EH (cell line): ENCODE measurements at regions not wholly inside any gene's neighbourhood (a gene's known extent, or its start where the extent isn't known, plus 50 kb on each side); places are given as distances from the start of the nearest gene placed in this dataset.
"Not testable (repeated sequence)": the region's sequence is repeated elsewhere in the genome, so short reads cannot be mapped to it uniquely, and the experiment has no call there.

Source experiments
- DNase-seq: peaks from one replicate; pipeline ENCODE4 v3.0.0-alpha.2; 2015; ENCODE audit warnings: low read depth

DNA sequence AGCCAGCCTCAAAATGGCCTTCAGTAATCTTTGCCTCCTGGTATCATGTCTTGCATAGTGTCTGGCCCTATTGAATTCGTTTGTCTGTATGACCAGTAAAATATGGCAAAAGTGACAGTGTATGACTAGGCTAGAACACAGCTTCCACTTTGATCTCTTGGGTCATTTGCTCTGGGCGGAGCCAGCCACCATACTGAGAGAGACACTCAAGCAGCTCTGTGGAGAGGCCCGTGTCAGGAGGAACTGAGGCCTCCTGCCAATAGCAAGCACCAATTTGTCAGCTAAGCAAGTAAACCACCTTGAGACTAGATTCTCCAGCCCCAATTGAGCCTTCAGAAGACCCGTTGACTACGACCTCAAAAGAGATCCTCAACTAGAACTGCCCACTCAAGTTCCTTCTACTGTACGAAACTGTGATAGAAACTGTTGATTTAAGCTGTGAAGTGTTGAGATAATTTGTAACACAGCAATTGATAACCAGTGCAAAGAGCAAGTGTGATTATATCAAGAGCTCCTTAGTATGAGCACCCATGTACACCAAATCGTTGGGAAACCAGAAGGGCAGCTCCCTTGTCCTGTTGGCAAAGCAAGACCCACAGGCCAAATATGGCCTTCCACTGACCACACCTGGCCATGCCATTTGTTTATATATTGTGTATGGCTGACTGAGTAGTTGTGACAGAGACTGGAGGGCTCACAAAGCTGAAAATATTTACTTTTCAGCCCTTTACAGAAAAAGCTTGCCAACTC is 52.7 kb upstream of the SERBP1 start:
- DNase-seq = no peak

DNA sequence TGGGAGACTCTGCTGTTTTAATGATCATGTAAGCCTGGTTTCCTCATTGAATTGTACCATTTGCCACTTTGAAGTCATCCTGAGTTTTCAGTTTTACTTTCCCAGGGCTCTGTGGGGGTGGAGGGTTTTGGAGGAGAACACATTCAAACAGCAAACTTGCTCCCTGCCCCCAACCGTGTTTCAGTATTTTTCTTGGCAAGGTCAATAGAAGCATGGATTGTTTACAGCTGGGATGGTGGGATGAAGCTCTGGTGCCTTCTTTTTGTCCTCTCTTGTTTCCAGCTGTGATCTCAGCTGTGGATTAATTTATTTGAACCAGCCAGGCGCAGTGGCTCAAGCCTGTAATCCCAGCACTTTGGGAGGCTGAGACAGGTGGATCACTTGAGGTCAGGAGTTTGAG is 54.3 kb upstream of the SERBP1 start:
- no peak for DNase-seq

- peak; percentile 42 for DNase-seq
These were observed 55.0 kb upstream of the SERBP1 start for GRCh38 chr1:67485046-67485811.

GRCh38 chr1:67489643-67490042 is 59.4 kb upstream of the SERBP1 start:
- DNase-seq = no peak

DNA sequence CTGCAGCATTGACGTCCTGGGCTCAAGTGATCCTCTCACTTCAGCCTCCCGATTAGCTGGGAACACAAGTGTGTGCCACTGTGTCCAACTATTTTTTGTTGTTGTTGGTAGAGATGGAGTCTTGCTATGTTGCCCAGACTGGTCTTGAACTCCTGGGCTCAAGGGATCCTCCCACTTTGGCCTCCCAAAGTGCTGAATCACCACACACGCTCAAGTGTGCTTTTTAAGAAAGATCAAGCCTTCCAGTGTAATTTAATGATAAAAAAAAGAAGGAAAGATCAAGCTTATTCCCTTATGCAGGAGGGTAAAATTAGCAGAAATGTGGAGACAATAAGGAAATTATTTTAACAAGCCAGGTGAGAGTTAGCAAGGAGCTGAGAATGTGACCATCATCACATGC is 61.1 kb upstream of the SERBP1 start:
- DNase-seq = no peak

DNA sequence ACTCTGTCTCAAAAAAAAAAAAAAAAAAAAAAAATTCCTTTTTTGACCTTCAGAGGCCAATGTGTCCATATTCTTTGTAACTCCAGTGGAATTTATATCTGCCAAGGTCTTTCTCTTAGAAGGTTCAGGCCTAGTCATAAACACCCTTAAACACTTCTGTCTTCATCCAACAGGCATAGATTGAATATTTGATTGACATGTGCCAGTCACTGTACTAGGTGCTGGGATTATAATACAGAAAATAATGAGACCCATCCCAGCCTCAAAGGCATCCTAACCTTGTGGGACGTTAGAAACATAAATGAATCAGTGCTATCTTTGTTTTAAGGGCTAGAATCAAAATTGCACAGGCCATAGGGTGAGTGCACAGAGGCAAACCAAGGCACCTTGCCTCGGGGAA is 62.9 kb upstream of the SERBP1 start:
- DNase-seq = no peak

DNA sequence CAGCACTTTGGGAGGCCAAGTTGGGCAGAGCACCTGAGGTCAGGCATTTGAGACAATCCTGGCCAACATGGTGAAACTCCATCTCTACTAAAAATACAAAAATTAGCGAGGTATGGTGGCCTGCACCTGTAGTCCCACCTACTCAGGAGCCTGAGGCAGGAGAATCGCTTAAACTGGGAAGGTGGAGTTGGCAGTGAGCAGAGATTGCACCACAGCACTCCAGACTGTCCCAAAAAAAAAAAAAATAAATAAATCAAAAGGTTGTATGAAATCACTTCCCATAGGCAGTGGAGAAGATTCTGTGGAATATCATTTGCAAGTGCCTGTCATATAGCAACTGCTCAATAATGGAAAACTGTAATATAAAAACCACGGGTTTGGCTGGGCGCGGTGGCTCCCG is 65.1 kb upstream of the SERBP1 start:
- no peak for DNase-seq

GRCh38 chr1:67496329-67496728 is 66.1 kb upstream of the SERBP1 start:
- no peak for DNase-seq

- DNase-seq = peak; percentile 83
These were observed 70.3 kb upstream of the SERBP1 start for GRCh38 chr1:67500413-67500959.

DNA sequence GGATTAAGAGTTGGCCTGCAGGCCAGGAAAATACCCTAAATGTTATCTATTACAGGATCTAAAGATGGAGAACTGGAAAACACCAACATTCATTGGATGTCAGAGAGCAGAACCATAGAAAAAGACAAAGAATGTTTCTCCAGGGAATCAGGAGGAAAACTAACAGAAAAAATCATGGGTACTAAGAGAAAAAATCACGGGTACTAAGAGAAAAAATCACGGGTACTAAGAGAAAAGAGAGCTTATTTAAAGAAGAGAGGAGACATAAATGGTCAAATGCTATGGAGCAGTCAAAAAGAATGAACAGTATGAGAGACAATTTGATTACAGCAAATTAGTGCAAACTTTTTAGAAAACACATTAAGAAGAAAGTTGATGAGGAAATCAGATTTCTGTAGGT is 73.8 kb upstream of the SERBP1 start:
- DNase-seq = no peak

- DNase-seq = not testable (repeated sequence)
These were observed 83.4 kb upstream of the SERBP1 start for GRCh38 chr1:67513392-67514294.

DNA sequence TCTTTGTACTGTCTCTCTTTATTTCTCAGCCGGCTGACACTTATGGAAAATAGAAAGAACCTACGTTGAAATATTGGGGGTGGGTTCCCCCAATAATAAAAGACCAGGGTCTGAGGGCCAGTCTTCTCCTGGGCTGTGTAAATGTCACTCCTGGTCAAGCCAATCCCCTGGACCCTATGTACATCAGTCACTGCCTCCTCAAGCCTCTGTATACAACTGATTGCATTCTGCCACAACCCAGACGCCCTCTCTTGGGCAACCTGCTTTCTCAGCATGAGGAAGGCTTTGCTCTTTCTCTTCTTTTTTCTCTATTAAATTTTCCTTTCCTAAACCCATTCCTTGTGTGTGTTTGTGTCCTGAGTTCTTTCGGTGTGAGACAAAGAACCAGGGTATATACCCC is 84.1 kb upstream of the SERBP1 start:
- DNase-seq = no peak

GRCh38 chr1:67514786-67515185 is 84.6 kb upstream of the SERBP1 start:
- no peak for DNase-seq

GRCh38 chr1:67515324-67516080 is 85.3 kb upstream of the SERBP1 start:
- DNase-seq = no peak

GRCh38 chr1:67517046-67517445 is 86.8 kb upstream of the SERBP1 start:
- DNase-seq = no peak

GRCh38 chr1:67522001-67522441 is 91.8 kb upstream of the SERBP1 start:
- no peak for DNase-seq

DNA sequence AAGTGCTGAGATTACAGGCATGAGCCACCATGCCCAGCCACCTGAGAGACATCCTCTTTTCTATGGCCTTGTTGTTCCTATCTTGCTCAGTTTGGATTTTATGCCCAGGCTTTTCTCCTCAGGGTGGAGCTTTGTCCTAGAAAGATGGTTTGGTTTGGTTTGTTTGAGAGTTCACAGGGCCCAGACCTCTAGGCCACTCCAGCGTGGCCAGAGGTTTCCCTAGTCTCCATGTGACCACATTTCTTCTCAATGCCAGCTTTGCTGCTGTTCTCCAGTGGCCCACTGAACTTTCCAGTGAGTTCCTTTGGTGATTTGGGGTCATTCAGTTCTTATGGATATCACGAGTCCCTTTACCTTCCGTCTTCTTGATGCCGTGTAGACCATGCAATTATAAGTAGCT is 92.6 kb upstream of the SERBP1 start:
- DNase-seq = no peak

GRCh38 chr1:67524143-67525052 is 94.2 kb upstream of the SERBP1 start:
- DNase-seq = peak; percentile 45

DNA sequence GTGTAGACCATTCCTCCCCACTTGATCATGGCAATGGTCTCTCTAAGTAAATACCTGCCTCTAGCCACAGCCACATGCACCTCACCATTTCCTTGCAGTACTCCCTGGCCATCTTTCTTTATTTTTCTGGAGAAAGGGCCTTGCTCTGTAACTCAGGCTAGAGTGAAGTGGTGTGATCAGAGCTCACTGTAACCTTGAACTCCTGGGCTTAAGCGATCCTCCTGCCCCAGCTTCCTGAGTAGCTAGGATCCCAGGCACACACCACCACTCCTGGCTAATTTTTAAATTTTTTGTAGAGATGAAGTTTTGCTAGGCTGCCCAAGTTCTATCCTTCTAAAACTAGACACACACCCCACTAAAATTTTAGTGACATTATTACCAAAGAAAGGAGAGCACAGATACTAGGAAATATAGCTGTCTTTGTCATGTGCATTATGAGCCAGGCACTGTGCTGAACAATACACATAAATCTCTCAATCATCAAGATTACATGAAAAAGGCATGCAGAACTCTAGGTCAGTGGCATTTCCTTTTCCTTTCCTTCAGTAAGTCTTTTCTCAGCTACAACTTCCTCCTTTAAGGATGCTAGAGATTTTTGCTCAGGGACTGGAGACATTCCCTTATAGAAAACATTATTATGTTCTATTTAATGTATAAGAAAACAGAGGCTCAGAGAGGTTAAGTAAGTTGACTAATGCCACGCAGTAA is 95.0 kb upstream of the SERBP1 start:
- no peak for DNase-seq

- no peak for DNase-seq
These were observed 97.9 kb upstream of the SERBP1 start for GRCh38 chr1:67528141-67528540.
